ENCODE measurements at regions not wholly inside any gene's neighbourhood (a gene's known extent, or its start where the extent isn't known, plus 50 kb on each side); places are given as distances from the start of the nearest gene placed in this dataset.
"Not testable (repeated sequence)": the region's sequence is repeated elsewhere in the genome, so short reads cannot be mapped to it uniquely, and the experiment has no call there.

- DNase-seq (ENCODE audit: low spot score): no peak
Observed at GRCh38 chr6:71056656-71057055, 99.8 kb upstream of the B3GAT2 start.

GRCh38 chr6:71066153-71066552 lies 109.3 kb upstream of the B3GAT2 start:
- DNase-seq (ENCODE audit: low spot score): no peak

GRCh38 chr6:71067816-71068215 lies 111.0 kb upstream of the B3GAT2 start:
- DNase-seq (ENCODE audit: low spot score): no peak

- DNase-seq (ENCODE audit: low spot score): no peak
Observed at GRCh38 chr6:71072508-71072907, 115.6 kb upstream of the B3GAT2 start.

GRCh38 chr6:71077655-71078054 lies 120.8 kb upstream of the B3GAT2 start:
- DNase-seq (ENCODE audit: low spot score): no peak

- no peak for DNase-seq (ENCODE audit: low spot score)
Observed at GRCh38 chr6:71079677-71080076, 122.8 kb upstream of the B3GAT2 start.

- no peak for DNase-seq (ENCODE audit: low spot score)
Observed at GRCh38 chr6:71080133-71080532, 123.3 kb upstream of the B3GAT2 start.

GRCh38 chr6:71080826-71081225 lies 124.0 kb upstream of the B3GAT2 start:
- DNase-seq (ENCODE audit: low spot score): no peak

- no peak for DNase-seq (ENCODE audit: low spot score)
Observed at GRCh38 chr6:71082033-71082650, 125.3 kb upstream of the B3GAT2 start.

- DNase-seq (ENCODE audit: low spot score): no peak
Observed at GRCh38 chr6:71083308-71083820, 126.5 kb upstream of the B3GAT2 start.

- DNase-seq (ENCODE audit: low spot score): no peak
Observed at GRCh38 chr6:71088166-71088565, 131.3 kb upstream of the B3GAT2 start.

GRCh38 chr6:71090217-71090616 lies 133.4 kb upstream of the B3GAT2 start:
- DNase-seq (ENCODE audit: low spot score): no peak

- DNase-seq (ENCODE audit: low spot score): no peak
Observed at GRCh38 chr6:71091167-71091566, 134.3 kb upstream of the B3GAT2 start.

- no peak for DNase-seq (ENCODE audit: low spot score)
Observed at GRCh38 chr6:71091956-71092355, 135.1 kb upstream of the B3GAT2 start.

GRCh38 chr6:71097264-71097663 lies 140.4 kb upstream of the B3GAT2 start:
- DNase-seq (ENCODE audit: low spot score): not testable (repeated sequence)

- no peak for DNase-seq (ENCODE audit: low spot score)
Observed at GRCh38 chr6:71099649-71100048, 142.8 kb upstream of the B3GAT2 start.

- no peak for DNase-seq (ENCODE audit: low spot score)
Observed at GRCh38 chr6:71103130-71103529, 146.3 kb upstream of the B3GAT2 start.

GRCh38 chr6:71103641-71104040 lies 146.8 kb upstream of the B3GAT2 start:
- no peak for DNase-seq (ENCODE audit: low spot score)

- no peak for DNase-seq (ENCODE audit: low spot score)
Observed at GRCh38 chr6:71106276-71106675, 149.4 kb upstream of the B3GAT2 start.

GRCh38 chr6:71107911-71108420 lies 151.1 kb upstream of the B3GAT2 start:
- no peak for DNase-seq (ENCODE audit: low spot score)

- DNase-seq (ENCODE audit: low spot score): no peak
Observed at GRCh38 chr6:71114544-71114943, 157.7 kb upstream of the B3GAT2 start.

GRCh38 chr6:71114986-71115385 lies 158.1 kb upstream of the B3GAT2 start:
- DNase-seq (ENCODE audit: low spot score): no peak

GRCh38 chr6:71119560-71119959 lies 162.7 kb upstream of the B3GAT2 start:
- DNase-seq (ENCODE audit: low spot score): no peak

GRCh38 chr6:71123051-71123450 lies 165.6 kb upstream of the OGFRL1 start:
- DNase-seq (ENCODE audit: low spot score): no peak
